ENCODE measurements at regions not wholly inside any gene's neighbourhood (a gene's known extent, or its start where the extent isn't known, plus 50 kb on each side); places are given as distances from the start of the nearest gene placed in this dataset.

GRCh38 chrX:139202742-139203420, 327.7 kb upstream of the F9 start:
- Histone ChIP-seq H3K36me3 (no peaks in the 10 kb centered on the region), H3K27me3 (peaks cover 41% of the 10 kb centered on the region), H3K4me3 (peak overlapping the region in 1 of 4 donors; percentile 57), H3K4me1 (peaks cover 0 to 3% (median 0%) of the 10 kb centered on the region in 4 donors), H3K27ac (no peak overlapping the region), H3K9me3 (no peaks in the 10 kb centered on the region)
- no peak for DNase-seq
- 53% methylated on average over 33 of the region's 34 CpGs; no CpG with 5 or more reads in 1 of the 2 donors for WGBS, 2 donors (ENCODE audit: low coverage in 1 of 2)
- intact Hi-C loops (cut with DNase I; ENCODE audit: low total_unique reads) = no loop called here
- no peak for TF ChIP-seq POLR2A (IDR thresholded peaks at IDR 0.05)
- TF ChIP-seq EP300 (IDR thresholded peaks at IDR 0.05; ENCODE audit: low read depth) = no peak
- TF ChIP-seq POLR2AphosphoS5 (IDR thresholded peaks at IDR 0.05) = no peak
- no peak for TF ChIP-seq CTCF (IDR thresholded peaks at IDR 0.05)
- in situ Hi-C loops (cut with MboI; ENCODE audit: low pct_ligation_motif_present in 1 of 4, low pct_unique_long_range_greater_than_20kb in 1 of 4, low sequenced_read_pairs in 3 of 4) = no loop called here

GRCh38 chrX:139201924-139202323, 328.6 kb upstream of the F9 start:
- TF ChIP-seq CTCF (IDR thresholded peaks at IDR 0.05) (no peak), POLR2AphosphoS5 (IDR thresholded peaks at IDR 0.05) (no peak), EP300 (IDR thresholded peaks at IDR 0.05; ENCODE audit: low read depth) (no peak), POLR2A (IDR thresholded peaks at IDR 0.05) (no peak)
- H3K27me3 ChIP-seq = peaks cover 41% of the 10 kb centered on the region
- in situ Hi-C loops (cut with MboI; ENCODE audit: low pct_ligation_motif_present in 1 of 4, low pct_unique_long_range_greater_than_20kb in 1 of 4, low sequenced_read_pairs in 3 of 4) (no loop called here), intact Hi-C loops (cut with DNase I; ENCODE audit: low total_unique reads) (no loop called here)
- H3K4me1 ChIP-seq = peaks cover 0 to 3% (median 0%) of the 10 kb centered on the region in 4 donors
- DNase-seq = no peak
- WGBS, 2 donors (ENCODE audit: low coverage in 1 of 2) = 54% methylated on average over 4 of the region's 4 CpGs; no CpG with 5 or more reads in 1 of the 2 donors
- H3K36me3 ChIP-seq = no peaks in the 10 kb centered on the region
- H3K27ac ChIP-seq = no peak overlapping the region
- no peak overlapping the region for H3K4me3 ChIP-seq
- no peaks in the 10 kb centered on the region for H3K9me3 ChIP-seq

- no peak overlapping the region for H3K4me3 ChIP-seq
- H3K27ac ChIP-seq = no peak overlapping the region
- H3K9me3 ChIP-seq = no peaks in the 10 kb centered on the region
- in situ Hi-C loops (cut with MboI; ENCODE audit: low pct_ligation_motif_present in 1 of 4, low pct_unique_long_range_greater_than_20kb in 1 of 4, low sequenced_read_pairs in 3 of 4) (no loop called here), intact Hi-C loops (cut with DNase I; ENCODE audit: low total_unique reads) (no loop called here)
- WGBS, 2 donors (ENCODE audit: low coverage in 1 of 2) = 30 to 43% methylated on average over 4 to 6 of the region's 6 CpGs
- TF ChIP-seq CTCF (IDR thresholded peaks at IDR 0.05) = no peak
- no peak for TF ChIP-seq EP300 (IDR thresholded peaks at IDR 0.05; ENCODE audit: low read depth)
- no peak for TF ChIP-seq POLR2A (IDR thresholded peaks at IDR 0.05)
- TF ChIP-seq POLR2AphosphoS5 (IDR thresholded peaks at IDR 0.05) = no peak
- H3K4me1 ChIP-seq = peaks cover 0 to 3% (median 0%) of the 10 kb centered on the region in 4 donors
- H3K36me3 ChIP-seq = no peaks in the 10 kb centered on the region
- DNase-seq = no peak
- H3K27me3 ChIP-seq = peaks cover 32% of the 10 kb centered on the region
Observed at GRCh38 chrX:139200793-139201192, 329.7 kb upstream of the F9 start.

DNA sequence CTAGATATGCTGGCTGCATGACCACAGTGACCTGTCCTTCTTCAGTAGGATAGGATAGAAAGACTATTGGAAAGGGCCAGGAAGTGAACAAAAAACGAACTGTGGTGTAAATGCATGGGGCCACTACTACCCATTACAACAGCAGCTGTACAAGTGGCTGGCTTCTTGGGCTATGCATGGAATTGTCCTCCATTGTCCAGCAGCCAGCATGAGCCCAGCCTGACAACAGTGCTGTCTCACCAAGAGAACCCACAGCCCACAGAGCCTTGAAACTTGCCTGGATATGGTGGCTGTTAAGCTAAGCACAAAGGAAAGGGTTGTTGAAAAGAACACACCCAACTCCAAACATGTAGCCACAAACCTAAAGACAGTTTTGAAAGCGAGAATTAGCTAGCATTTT, 330.2 kb upstream of the F9 start:
- in situ Hi-C loops (cut with MboI; ENCODE audit: low pct_ligation_motif_present in 1 of 4, low pct_unique_long_range_greater_than_20kb in 1 of 4, low sequenced_read_pairs in 3 of 4) = no loop called here
- 40% methylated on average over 2 of the region's 2 CpGs; no CpG with 5 or more reads in 1 of the 2 donors for WGBS, 2 donors (ENCODE audit: low coverage in 1 of 2)
- H3K36me3 ChIP-seq = no peaks in the 10 kb centered on the region
- H3K4me1 ChIP-seq = peaks cover 0 to 3% (median 0%) of the 10 kb centered on the region in 4 donors
- no peak overlapping the region for H3K27ac ChIP-seq
- intact Hi-C loops (cut with DNase I; ENCODE audit: low total_unique reads) = no loop called here
- no peak for DNase-seq
- no peaks in the 10 kb centered on the region for H3K9me3 ChIP-seq
- TF ChIP-seq CTCF (IDR thresholded peaks at IDR 0.05) = no peak
- no peak for TF ChIP-seq POLR2A (IDR thresholded peaks at IDR 0.05)
- TF ChIP-seq POLR2AphosphoS5 (IDR thresholded peaks at IDR 0.05) = no peak
- no peak for TF ChIP-seq EP300 (IDR thresholded peaks at IDR 0.05; ENCODE audit: low read depth)
- no peak overlapping the region for H3K4me3 ChIP-seq
- peaks cover 29% of the 10 kb centered on the region for H3K27me3 ChIP-seq

Data from transverse colon (tissue), 4 donors.